Mesothelial cell of epicardium (in vitro differentiated cells): ENCODE measurements at regions not wholly inside any gene's neighbourhood (a gene's known extent, or its start where the extent isn't known, plus 50 kb on each side); places are given as distances from the start of the nearest gene placed in this dataset.
"Not testable (repeated sequence)": the region's sequence is repeated elsewhere in the genome, so short reads cannot be mapped to it uniquely, and the experiment has no call there.

Source experiments
- DNase-seq, 2 experiments: peaks; one replicate each; pipeline ENCODE4 v3.0.0; 2021; ENCODE audit warnings: low spot score in 2 of 2; ENCODE audit not compliant: unreplicated experiment in 2 of 2
- H3K27ac Mint-ChIP-seq: 2 replicates; pipeline ENCODE4 v1.8.0; 2021; ENCODE audit warnings: mixed read lengths
- H3K27me3 Mint-ChIP-seq: 2 replicates; pipeline ENCODE4 v1.8.0; 2021; ENCODE audit warnings: low read depth, mixed read lengths
- H3K36me3 Mint-ChIP-seq: 2 replicates; pipeline ENCODE4 v1.8.0; 2021; ENCODE audit warnings: mixed read lengths
- H3K4me1 Mint-ChIP-seq: 2 replicates; pipeline ENCODE4 v1.8.0; 2021; ENCODE audit warnings: mixed read lengths
- H3K4me3 Mint-ChIP-seq: 2 replicates; pipeline ENCODE4 v1.8.0; 2021; ENCODE audit warnings: mild to moderate bottlenecking, moderate library complexity, mixed read lengths
- H3K9me3 Mint-ChIP-seq: 2 replicates; pipeline ENCODE4 v1.8.0; 2021; ENCODE audit warnings: mixed read lengths
- CTCF ChIP-seq: fragments of 200-600 bp; sonication (generic); IDR thresholded peaks from one replicate; pipeline ENCODE4 v1.5.0; 2021; ENCODE audit warnings: antibody characterized with exemption; ENCODE audit not compliant: unreplicated experiment

GRCh38 chr5:96312383-96312782 lies 120.7 kb downstream of the PCSK1 start:
- Mint-ChIP-seq H3K4me1 (peaks cover 4% of the 10 kb centered on the region), H3K9me3 (peaks cover 34% of the 10 kb centered on the region)
- TF ChIP-seq CTCF: no peak

GRCh38 chr5:96307047-96307446 lies 126.0 kb downstream of the PCSK1 start:
- not testable (repeated sequence) for DNase-seq, H3K36me3 Mint-ChIP-seq, H3K4me3 Mint-ChIP-seq, H3K27ac Mint-ChIP-seq, H3K4me1 Mint-ChIP-seq, H3K27me3 Mint-ChIP-seq
- peaks cover 74% of the 10 kb centered on the region for H3K9me3 Mint-ChIP-seq

More at GRCh38 chr5:96312383-96312782, 120.7 kb downstream of the PCSK1 start:
- no peak for DNase-seq
- Mint-ChIP-seq H3K27me3 (no peaks in the 10 kb centered on the region), H3K36me3 (peaks cover 5% of the 10 kb centered on the region), H3K27ac (no peak overlapping the region), H3K4me3 (no peak overlapping the region)

GRCh38 chr5:96302174-96302738 lies 130.8 kb downstream of the PCSK1 start:
- no peak overlapping the region for H3K27ac Mint-ChIP-seq
- peaks cover 56% of the 10 kb centered on the region for H3K9me3 Mint-ChIP-seq
- H3K4me1 Mint-ChIP-seq: peaks cover 3% of the 10 kb centered on the region
- H3K27me3 Mint-ChIP-seq: no peaks in the 10 kb centered on the region
- no peaks in the 10 kb centered on the region for H3K36me3 Mint-ChIP-seq
- no peak for DNase-seq
- no peak for TF ChIP-seq CTCF
- no peak overlapping the region for H3K4me3 Mint-ChIP-seq

GRCh38 chr5:96300976-96301375 lies 132.1 kb downstream of the PCSK1 start:
- Mint-ChIP-seq H3K4me3 (no peak overlapping the region), H3K36me3 (no peaks in the 10 kb centered on the region), H3K9me3 (peaks cover 45% of the 10 kb centered on the region), H3K4me1 (peaks cover 3% of the 10 kb centered on the region), H3K27ac (no peak overlapping the region), H3K27me3 (no peaks in the 10 kb centered on the region)
- DNase-seq: no peak
- TF ChIP-seq CTCF: no peak

- Mint-ChIP-seq H3K4me3 (no peak overlapping the region), H3K4me1 (peaks cover 3% of the 10 kb centered on the region), H3K36me3 (no peaks in the 10 kb centered on the region), H3K9me3 (peaks cover 20% of the 10 kb centered on the region), H3K27ac (no peak overlapping the region), H3K27me3 (no peaks in the 10 kb centered on the region)
- TF ChIP-seq CTCF: no peak
- DNase-seq: no peak
Measured at GRCh38 chr5:96297867-96298266, 135.2 kb downstream of the PCSK1 start.

- Mint-ChIP-seq H3K4me3 (no peak overlapping the region), H3K36me3 (no peaks in the 10 kb centered on the region), H3K27me3 (no peaks in the 10 kb centered on the region), H3K27ac (no peak overlapping the region), H3K9me3 (peaks cover 14% of the 10 kb centered on the region), H3K4me1 (peaks cover 3% of the 10 kb centered on the region)
- TF ChIP-seq CTCF: no peak
- DNase-seq: no peak
Measured at GRCh38 chr5:96297290-96297689, 135.8 kb downstream of the PCSK1 start.
